ENCODE measurements at regions not wholly inside any gene's neighbourhood (a gene's known extent, or its start where the extent isn't known, plus 50 kb on each side); places are given as distances from the start of the nearest gene placed in this dataset.

GRCh38 chrX:57848857-57849256 is 61.4 kb downstream of the ZXDA start:
- no peak for DNase-seq (ENCODE audit: extremely low read depth, low read depth, low spot score)

- no peak for DNase-seq (ENCODE audit: extremely low read depth, low read depth, low spot score)
These were observed 87.4 kb downstream of the ZXDA start for GRCh38 chrX:57822818-57823217.

GRCh38 chrX:57822398-57822797 is 87.9 kb downstream of the ZXDA start:
- DNase-seq (ENCODE audit: extremely low read depth, low read depth, low spot score): no peak

GRCh38 chrX:57821703-57822387 is 88.4 kb downstream of the ZXDA start:
- peak; percentile 34 for DNase-seq (ENCODE audit: extremely low read depth, low read depth, low spot score)

- no peak for DNase-seq (ENCODE audit: extremely low read depth, low read depth, low spot score)
These were observed 93.0 kb downstream of the ZXDA start for GRCh38 chrX:57817302-57817701.

GRCh38 chrX:57772637-57773036 is 92.6 kb upstream of the NLRP2B start:
- no peak for DNase-seq (ENCODE audit: extremely low read depth, low read depth, low spot score)

GRCh38 chrX:57771689-57772088 is 91.6 kb upstream of the NLRP2B start:
- DNase-seq (ENCODE audit: extremely low read depth, low read depth, low spot score): no peak

GRCh38 chrX:57752866-57753265 is 72.8 kb upstream of the NLRP2B start:
- DNase-seq (ENCODE audit: extremely low read depth, low read depth, low spot score): no peak

- no peak for DNase-seq (ENCODE audit: extremely low read depth, low read depth, low spot score)
These were observed 61.0 kb upstream of the NLRP2B start for GRCh38 chrX:57741107-57741506.

- DNase-seq (ENCODE audit: extremely low read depth, low read depth, low spot score): no peak
These were observed 57.8 kb upstream of the NLRP2B start for GRCh38 chrX:57737881-57738280.

Measured in glomerular endothelial cell (primary cell).